IMR-90 (cell line): ENCODE measurements at regions not wholly inside any gene's neighbourhood (a gene's known extent, or its start where the extent isn't known, plus 50 kb on each side); places are given as distances from the start of the nearest gene placed in this dataset.

Experiments
- ATAC-seq: fragments of 200-7000 bp; cut with Tn5 transposase; 2 replicates; pipeline ENCODE4 v1.9.1; 2020; ENCODE audit warnings: low read depth, mild to moderate bottlenecking, moderate library complexity
- BruUV-seq: library from RNA; stranded (reverse); fragments of 400-500 nt; replicated peaks from 2 replicates; lab custom pipeline; 2021; lab: Mats Ljungman, UMichigan
- CTCF ChIA-PET: fragments of 300-600 bp; formaldehyde crosslinking; extraction: SDS; loops from one replicate; lab custom pipeline; 2021; ENCODE audit warnings: antibody characterized with exemption; lab: Yijun Ruan, JAX
- POLR2A ChIA-PET: fragments of 300-600 bp; sonication (Branson Sonifier 250); formaldehyde crosslinking; loops from one replicate; lab custom pipeline; 2022; ENCODE audit warnings: antibody characterized with exemption; ENCODE audit not compliant: unreplicated experiment; lab: Charles Lee
- DNase-seq: peaks from one replicate; pipeline ENCODE4 v3.0.0; 2013
- H2AFZ ChIP-seq: replicated peaks from 2 replicates; pipeline ENCODE3; 2013; ENCODE audit warnings: low read length, mild to moderate bottlenecking; ENCODE audit not compliant: poor library complexity
- H2AK5ac ChIP-seq: 2 replicates; pipeline ENCODE4 v1.6.1; 2013; ENCODE audit warnings: low read depth, low read length, inconsistent platforms
- H2AK9ac ChIP-seq: replicated peaks from 2 replicates; pipeline ENCODE3; 2013; ENCODE audit warnings: mild to moderate bottlenecking, low read depth, low read length, moderate library complexity; ENCODE audit not compliant: poor library complexity
- H2BK120ac ChIP-seq: 2 replicates; pipeline ENCODE4 v1.6.1; 2013; ENCODE audit warnings: low read depth, low read length, inconsistent platforms
- H2BK15ac ChIP-seq: 3 replicates; pipeline ENCODE4 v1.6.1; 2013; ENCODE audit warnings: low read depth, low read length, inconsistent platforms
- H2BK20ac ChIP-seq: 2 replicates; pipeline ENCODE4 v1.6.1; 2013; ENCODE audit warnings: low read depth, mild to moderate bottlenecking, inconsistent platforms, low read length, moderate library complexity
- H2BK5ac ChIP-seq: 2 replicates; pipeline ENCODE4 v1.6.1; 2013; ENCODE audit warnings: mild to moderate bottlenecking, low read depth, low read length, inconsistent platforms; ENCODE audit not compliant: poor library complexity, severe bottlenecking
- H3K14ac ChIP-seq: replicated peaks from 2 replicates; pipeline ENCODE4 v1.6.1; 2013; ENCODE audit warnings: low read depth, low read length, inconsistent platforms
- H3K18ac ChIP-seq: 2 replicates; pipeline ENCODE4 v1.6.1; 2013; ENCODE audit warnings: low read depth, low read length, control low read depth
- H3K23ac ChIP-seq: 2 replicates; pipeline ENCODE4 v1.6.1; 2013; ENCODE audit warnings: low read depth, low read length, inconsistent platforms
- H3K27ac ChIP-seq: 2 replicates; pipeline ENCODE4 v1.5.1; 2013; ENCODE audit warnings: mild to moderate bottlenecking, control low read depth, low read length; ENCODE audit not compliant: insufficient read depth
- H3K27me3 ChIP-seq: 2 replicates; pipeline ENCODE4 v1.6.1; 2013; ENCODE audit warnings: low read length; ENCODE audit not compliant: control insufficient read depth, insufficient read depth
- H3K36me3 ChIP-seq: 2 replicates; pipeline ENCODE4 v1.6.1; 2013; ENCODE audit warnings: low read length, mixed read lengths; ENCODE audit not compliant: control insufficient read depth, insufficient read depth
- H3K4ac ChIP-seq: 2 replicates; pipeline ENCODE4 v1.6.1; 2013; ENCODE audit warnings: low read depth, low read length, inconsistent platforms
- H3K4me1 ChIP-seq: 2 replicates; pipeline ENCODE4 v1.6.1; 2013; ENCODE audit warnings: low read length, mixed read lengths; ENCODE audit not compliant: control insufficient read depth, insufficient read depth
- H3K4me2 ChIP-seq: 2 replicates; pipeline ENCODE4 v1.6.1; 2013; ENCODE audit warnings: low read depth, mild to moderate bottlenecking, control low read depth, low read length, moderate library complexity
- H3K4me3 ChIP-seq: 2 replicates; pipeline ENCODE4 v1.5.1; 2013; ENCODE audit warnings: low read depth, mild to moderate bottlenecking, control low read depth, low read length, moderate library complexity; ENCODE audit not compliant: insufficient read depth
- H3K56ac ChIP-seq: 2 replicates; pipeline ENCODE4 v1.6.1; 2013; ENCODE audit warnings: low read length, inconsistent platforms; ENCODE audit not compliant: insufficient read depth; ENCODE audit errors: extremely low read depth
- H3K79me1 ChIP-seq, 2 experiments: 2 replicates each; pipeline ENCODE4 v1.6.1; 2013; ENCODE audit warnings: low read length in 2 of 2, inconsistent platforms in 1 of 2, low read depth in 1 of 2
- H3K9ac ChIP-seq: 2 replicates; pipeline ENCODE4 v1.6.1; 2013; ENCODE audit warnings: low read depth, low read length, control low read depth
- H3K9me1 ChIP-seq: 2 replicates; pipeline ENCODE4 v1.6.1; 2013; ENCODE audit warnings: low read length, inconsistent platforms; ENCODE audit not compliant: insufficient read depth
- H3K9me3 ChIP-seq: 2 replicates; pipeline ENCODE4 v1.6.1; 2013; ENCODE audit warnings: low read length; ENCODE audit not compliant: control insufficient read depth, insufficient read depth
- H4K20me1 ChIP-seq: 2 replicates; pipeline ENCODE4 v1.6.1; 2013; ENCODE audit warnings: low read length, inconsistent platforms; ENCODE audit not compliant: insufficient read depth
- H4K5ac ChIP-seq: 2 replicates; pipeline ENCODE4 v1.6.1; 2013; ENCODE audit warnings: mild to moderate bottlenecking, low read depth, low read length, control low read depth
- H4K8ac ChIP-seq, 2 experiments: 2 replicates each; pipeline ENCODE4 v1.6.1; 2013; ENCODE audit warnings: low read depth in 2 of 2, low read length in 2 of 2, control low read depth in 1 of 2, inconsistent platforms in 1 of 2
- H4K91ac ChIP-seq: 2 replicates; pipeline ENCODE4 v1.6.1; 2013; ENCODE audit warnings: low read depth, low read length, inconsistent platforms; ENCODE audit not compliant: insufficient read depth
- BHLHE40 ChIP-seq: fragments of 150-350 bp; IDR thresholded peaks from 2 replicates; pipeline ENCODE4 v1.6.1; 2016; ENCODE audit warnings: mild to moderate bottlenecking, low read depth, low read length
- CEBPB ChIP-seq: IDR thresholded peaks from 2 replicates; pipeline ENCODE4 v1.6.1; 2012; ENCODE audit warnings: low read depth, low read length, improper control_type of control experiment
- CHD1 ChIP-seq: IDR thresholded peaks from 2 replicates; pipeline ENCODE4 v1.6.1; 2012; ENCODE audit warnings: low read depth, low read length, improper control_type of control experiment
- CTCF ChIP-seq: conservative IDR thresholded peaks from 2 replicates; pipeline ENCODE4 v1.5.1; 2012; ENCODE audit warnings: mild to moderate bottlenecking, low read depth, low read length, improper control_type of control experiment
- ELK1 ChIP-seq: fragments of 150-350 bp; IDR thresholded peaks from 2 replicates; pipeline ENCODE4 v1.6.1; 2016; ENCODE audit warnings: low read depth, mild to moderate bottlenecking, low read length, moderate library complexity, borderline replicate concordance
- FOS ChIP-seq: fragments of 150-350 bp; IDR thresholded peaks from 2 replicates; pipeline ENCODE4 v1.6.1; 2016; ENCODE audit warnings: low read depth, low read length
- MAFK ChIP-seq: IDR thresholded peaks from 2 replicates; pipeline ENCODE4 v1.6.1; 2012; ENCODE audit warnings: low read depth, low read length, improper control_type of control experiment
- MAZ ChIP-seq: IDR thresholded peaks from 2 replicates; pipeline ENCODE4 v1.6.1; 2012; ENCODE audit warnings: low read depth, mild to moderate bottlenecking, low read length, improper control_type of control experiment, moderate library complexity, borderline replicate concordance
- MXI1 ChIP-seq: IDR thresholded peaks from 2 replicates; pipeline ENCODE4 v1.6.1; 2012; ENCODE audit warnings: low read depth, mild to moderate bottlenecking, low read length, moderate library complexity, borderline replicate concordance
- NFE2L2 ChIP-seq: fragments of 150-350 bp; IDR thresholded peaks from 2 replicates; pipeline ENCODE4 v1.6.1; 2016; ENCODE audit warnings: low read depth, mild to moderate bottlenecking, low read length
- POLR2A ChIP-seq: IDR thresholded peaks from 2 replicates; pipeline ENCODE4 v1.6.1; 2012; ENCODE audit warnings: mild to moderate bottlenecking, low read depth, low read length
- RAD21 ChIP-seq: IDR thresholded peaks from 2 replicates; pipeline ENCODE4 v1.6.1; 2012; ENCODE audit warnings: low read length, improper control_type of control experiment
- RCOR1 ChIP-seq: IDR thresholded peaks from 2 replicates; pipeline ENCODE4 v1.6.1; 2012; ENCODE audit warnings: mild to moderate bottlenecking, low read length, improper control_type of control experiment; ENCODE audit not compliant: insufficient replicate concordance
- RFX5 ChIP-seq: IDR thresholded peaks from 2 replicates; pipeline ENCODE4 v1.8.0; 2012; ENCODE audit warnings: low read depth, mild to moderate bottlenecking, low read length, moderate library complexity
- SMC3 ChIP-seq: fragments of 150-350 bp; IDR thresholded peaks from 2 replicates; pipeline ENCODE4 v1.6.1; 2016; ENCODE audit warnings: low read depth, mild to moderate bottlenecking, antibody characterized with exemption, low read length, moderate library complexity
- USF2 ChIP-seq: fragments of 150-350 bp; IDR thresholded peaks from 2 replicates; pipeline ENCODE4 v1.6.1; 2017; ENCODE audit warnings: mild to moderate bottlenecking, antibody characterized with exemption, low read length, low read depth
- WGBS, 2 experiments: methylation state at CpG; one replicate each; pipeline versions ENCODE4 v1.1.5 to v1.1.7; 2013; ENCODE audit warnings: missing lambda C conversion rate in 2 of 2; ENCODE audit not compliant: insufficient read length in 1 of 2; ENCODE audit errors: extremely low coverage in 2 of 2; 5-methylcytosine and 5-hydroxymethylcytosine counted together
- dilution Hi-C: fragments of 300-500 bp; cut with HindIII; formaldehyde crosslinking; loops from one replicate; pipeline ENCODE4 v1.14.3; 2018; ENCODE audit warnings: low sequenced_read_pairs; ENCODE audit not compliant: unreplicated experiment
- in situ Hi-C: fragments of 300-500 bp; cut with MboI; formaldehyde crosslinking; loops from 3 replicates; pipeline ENCODE4 v1.14.3; 2019; ENCODE audit warnings: low sequenced_read_pairs, inconsistent platforms, mixed read lengths
- intact Hi-C: fragments of 100-400 bp; cut with micrococcal nuclease; formaldehyde crosslinking; loops from 2 replicates; pipeline ENCODE4 v1.10.0; 2022

GRCh38 chr1:194534784-194535183, 1348.4 kb upstream of the B3GALT2 start:
- H3K4me3 ChIP-seq, result no peak overlapping the region
- H2AK5ac ChIP-seq, result no peak overlapping the region
- no peaks in the 10 kb centered on the region for H3K27me3 ChIP-seq
- H3K23ac ChIP-seq, result no peak overlapping the region
- no peak overlapping the region for H2BK120ac ChIP-seq
- intact Hi-C loops, result no loop called here
- TF ChIP-seq CTCF, result no peak
- no peak for TF ChIP-seq RFX5
- TF ChIP-seq USF2, result no peak
- no peak for TF ChIP-seq MAZ
- TF ChIP-seq RCOR1, result no peak
- no peak for TF ChIP-seq FOS
- no peak for TF ChIP-seq POLR2A
- TF ChIP-seq MAFK, result no peak
- no peak for TF ChIP-seq CEBPB
- TF ChIP-seq ELK1, result no peak
- no peak for TF ChIP-seq BHLHE40
- TF ChIP-seq NFE2L2, result no peak
- TF ChIP-seq MXI1, result no peak
- no peak for TF ChIP-seq SMC3
- no peak for TF ChIP-seq RAD21
- TF ChIP-seq CHD1, result no peak
- no TSS peak for BruUV-seq
- ATAC-seq (no peak), DNase-seq (no peak)
- H4K5ac ChIP-seq, result no peak overlapping the region
- H3K4me1 ChIP-seq, result no peaks in the 10 kb centered on the region
- no peaks in the 10 kb centered on the region for H3K79me1 ChIP-seq
- no peak overlapping the region for H3K14ac ChIP-seq
- CTCF ChIA-PET, result no interaction called here
- no peak overlapping the region for H2AK9ac ChIP-seq
- 100% methylated on average over 1 of the region's 6 CpGs; no CpG with 5 or more reads in 1 of the 2 experiments for WGBS, 2 experiments
- H3K9me1 ChIP-seq, result no peaks in the 10 kb centered on the region
- dilution Hi-C loops, result no loop called here
- H2AFZ ChIP-seq, result no peak overlapping the region
- H3K56ac ChIP-seq, result no peak overlapping the region
- H2BK20ac ChIP-seq, result no peak overlapping the region
- no peak overlapping the region for H3K18ac ChIP-seq
- no peak overlapping the region for H3K27ac ChIP-seq
- no peaks in the 10 kb centered on the region for H3K9me3 ChIP-seq
- H3K9ac ChIP-seq, result no peak overlapping the region
- in situ Hi-C loops, result no loop called here
- no peak overlapping the region for H3K4ac ChIP-seq
- POLR2A ChIA-PET, result no interaction called here
- H3K36me3 ChIP-seq, result no peaks in the 10 kb centered on the region
- no peak overlapping the region for H2BK5ac ChIP-seq
- no peak overlapping the region for H3K4me2 ChIP-seq
- no peak overlapping the region for H4K91ac ChIP-seq
- H4K20me1 ChIP-seq, result no peaks in the 10 kb centered on the region
- H2BK15ac ChIP-seq, result no peak overlapping the region
- H4K8ac ChIP-seq, result no peak overlapping the region
